GM12892 (cell line): ENCODE measurements at regions not wholly inside any gene's neighbourhood (a gene's known extent, or its start where the extent isn't known, plus 50 kb on each side); places are given as distances from the start of the nearest gene placed in this dataset.
"Not testable (repeated sequence)": the region's sequence is repeated elsewhere in the genome, so short reads cannot be mapped to it uniquely, and the experiment has no call there.

Source experiments
- DNase-seq: peaks from one replicate; pipeline ENCODE4 v3.0.0; 2011; ENCODE audit not compliant: insufficient read length
- FAIRE-seq: peaks from 2 replicates; lab custom pipeline; 2011; peaks lifted over from hg19 to GRCh38; lab: Jason Lieb, UNC
- POLR2A ChIP-seq: IDR thresholded peaks from 2 replicates; pipeline ENCODE4 v1.6.1; 2011; ENCODE audit warnings: low read depth, low read length, control low read depth
- POLR2AphosphoS5 ChIP-seq: IDR thresholded peaks from 2 replicates; pipeline ENCODE4 v1.6.1; 2011; ENCODE audit warnings: low read depth, low read length, control low read depth
- TAF1 ChIP-seq: IDR thresholded peaks from 2 replicates; pipeline ENCODE4 v1.6.1; 2011; ENCODE audit warnings: low read depth, mild to moderate bottlenecking, control low read depth, low read length, borderline replicate concordance

GRCh38 chr2:156958374-156958773 is 299.1 kb upstream of the GALNT5 start:
- DNase-seq (no peak), FAIRE-seq (no peak)
- TF ChIP-seq POLR2AphosphoS5 (no peak), TAF1 (no peak), POLR2A (no peak)

DNA sequence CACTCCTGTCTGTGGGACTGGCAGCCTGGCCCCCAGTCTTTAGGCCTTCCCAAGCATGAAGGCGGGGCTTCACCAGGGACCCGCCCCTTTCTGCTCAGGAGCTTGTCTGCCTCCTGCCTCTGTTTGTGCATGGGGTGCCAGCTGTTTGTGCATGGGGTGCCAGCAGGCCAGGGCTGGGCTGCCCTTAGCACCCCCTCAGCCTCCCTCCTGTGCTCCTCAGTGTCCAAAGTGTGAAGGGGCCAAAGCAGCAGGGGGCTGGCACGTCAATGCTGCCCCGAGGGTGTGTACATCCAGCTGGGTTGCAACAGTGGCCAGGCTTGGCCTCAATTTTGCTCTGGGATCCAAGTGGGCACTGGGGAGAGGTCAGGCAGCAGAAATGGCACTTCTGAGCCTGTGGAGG is 298.0 kb upstream of the GALNT5 start:
- TF ChIP-seq POLR2AphosphoS5 (no peak), POLR2A (no peak), TAF1 (no peak)
- FAIRE-seq (no peak), DNase-seq (no peak)

GRCh38 chr2:156982615-156983014 is 274.9 kb upstream of the GALNT5 start:
- FAIRE-seq: no peak
- TF ChIP-seq TAF1 (no peak), POLR2A (no peak), POLR2AphosphoS5 (no peak)

GRCh38 chr2:156986339-156986988 is 271.0 kb upstream of the GALNT5 start:
- DNase-seq (no peak), FAIRE-seq (no peak)
- no peak for TF ChIP-seq POLR2A
- no peak for TF ChIP-seq POLR2AphosphoS5
- TF ChIP-seq TAF1: no peak

More at GRCh38 chr2:156982615-156983014, 274.9 kb upstream of the GALNT5 start:
- no peak for DNase-seq

DNA sequence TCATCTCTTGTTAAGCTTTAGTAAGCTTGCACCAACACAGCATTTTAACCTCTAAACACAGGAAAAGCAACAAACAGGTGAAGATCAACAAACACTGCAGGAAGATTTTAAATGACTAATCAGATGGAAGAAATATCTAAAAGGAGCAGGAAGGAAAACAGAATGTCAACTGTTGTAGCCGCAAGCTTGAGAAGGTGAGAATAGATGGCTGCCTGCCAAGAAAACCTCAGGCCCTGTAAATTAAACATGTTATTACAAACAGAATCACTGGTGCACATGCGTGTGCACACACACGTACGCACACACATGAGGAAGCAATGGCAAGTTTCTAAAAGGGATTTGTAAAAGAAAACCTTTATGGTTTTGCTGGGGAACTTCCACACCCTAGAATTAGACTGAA is 257.8 kb upstream of the GALNT5 start:
- DNase-seq (no peak), FAIRE-seq (no peak)
- TF ChIP-seq POLR2A: no peak
- TF ChIP-seq TAF1: no peak
- TF ChIP-seq POLR2AphosphoS5: no peak

DNA sequence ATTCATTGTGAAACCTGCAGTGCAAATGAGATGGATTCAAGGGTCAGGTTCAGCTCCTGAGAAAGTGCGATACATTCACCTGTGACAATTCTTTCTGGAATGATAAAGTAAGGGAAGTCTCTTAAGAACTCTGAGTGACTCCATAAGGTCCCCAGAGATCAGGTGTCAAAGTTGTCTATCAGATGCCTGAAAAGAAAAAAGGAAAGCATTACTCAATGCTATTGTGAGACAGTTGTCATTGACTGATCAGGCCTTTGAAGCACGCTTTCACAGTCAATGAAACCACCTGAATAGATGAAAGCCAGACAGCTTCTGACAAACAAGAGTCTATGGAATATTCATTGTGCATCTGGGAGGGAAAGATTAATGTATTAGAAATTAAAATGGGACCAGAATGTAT is 252.7 kb upstream of the GALNT5 start:
- TF ChIP-seq POLR2A: no peak
- no peak for TF ChIP-seq POLR2AphosphoS5
- no peak for TF ChIP-seq TAF1
- no peak for DNase-seq
- FAIRE-seq: no peak

DNA sequence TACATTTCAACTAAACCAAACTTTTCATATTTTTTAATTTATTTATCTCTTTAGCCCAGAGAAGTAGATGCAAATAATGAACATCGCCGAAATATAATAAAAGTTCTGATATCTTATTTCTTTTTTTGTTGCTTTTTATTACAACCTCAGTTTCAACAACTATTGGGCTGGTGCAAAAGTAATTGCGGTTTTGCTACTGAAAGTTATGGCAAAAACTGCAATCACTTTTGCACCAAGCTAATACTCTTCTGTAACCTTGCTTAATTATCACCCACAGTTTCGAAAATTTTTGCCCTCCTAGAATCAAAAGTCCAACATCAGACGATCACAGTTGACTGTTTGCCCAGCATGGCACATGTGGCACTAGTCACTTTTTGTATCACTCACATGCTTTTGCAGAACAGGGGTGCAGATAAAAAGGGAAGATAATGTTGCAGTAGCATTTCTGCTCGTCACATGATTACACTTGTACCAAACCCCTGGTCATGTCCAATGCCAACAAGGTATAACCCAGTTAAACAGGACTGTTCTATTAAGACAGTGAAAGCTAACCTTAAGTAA is 242.4 kb upstream of the GALNT5 start:
- FAIRE-seq (no peak), DNase-seq (no peak)
- TF ChIP-seq TAF1: no peak
- no peak for TF ChIP-seq POLR2AphosphoS5
- TF ChIP-seq POLR2A: no peak

DNA sequence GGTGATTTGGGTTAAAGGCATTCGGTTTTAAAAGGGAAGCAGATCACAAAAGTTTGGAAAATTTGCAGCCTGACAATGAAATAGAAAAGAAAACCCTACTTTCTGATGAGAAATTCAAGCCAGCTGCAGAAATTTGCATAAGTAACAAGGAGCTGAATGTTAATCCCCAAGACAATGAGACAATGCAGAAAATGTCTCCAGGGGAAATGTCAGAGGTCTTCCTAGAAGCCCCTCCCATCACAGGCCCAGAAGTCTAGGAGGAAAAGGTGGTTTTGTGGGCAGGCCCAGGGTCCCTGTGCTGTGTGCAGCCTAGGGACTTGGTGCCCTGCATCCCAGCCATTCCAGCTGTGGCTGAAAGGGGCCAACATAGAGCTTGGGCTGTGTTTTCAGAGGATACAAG is 234.2 kb upstream of the GALNT5 start:
- DNase-seq, FAIRE-seq: not testable (repeated sequence)

DNA sequence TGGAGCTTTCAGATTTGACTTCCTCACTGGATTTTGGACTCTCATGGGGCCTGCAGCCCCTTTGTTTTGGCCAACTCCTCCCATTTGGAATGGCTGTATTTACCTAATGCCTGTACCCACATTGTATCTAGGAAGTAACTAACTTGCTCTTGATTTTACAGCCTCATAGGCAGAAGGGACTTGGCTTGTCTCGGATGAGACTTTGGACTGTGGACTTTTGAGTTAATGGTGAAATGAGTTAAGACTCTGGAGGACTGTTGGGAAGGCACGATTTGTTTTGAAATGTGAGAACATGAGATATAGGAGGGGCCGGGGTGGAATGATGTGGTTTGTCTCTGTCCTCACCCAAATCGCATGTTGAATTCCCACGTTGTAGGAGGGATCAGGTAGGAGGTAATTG is 233.4 kb upstream of the GALNT5 start:
- TF ChIP-seq POLR2AphosphoS5: no peak
- TF ChIP-seq POLR2A: no peak
- no peak for TF ChIP-seq TAF1
- FAIRE-seq: no peak

GRCh38 chr2:157032017-157032416 is 225.5 kb upstream of the GALNT5 start:
- TF ChIP-seq TAF1 (no peak), POLR2A (no peak), POLR2AphosphoS5 (no peak)
- FAIRE-seq (no peak), DNase-seq (no peak)

More for the DNA sequence above, 233.4 kb upstream of the GALNT5 start:
- no peak for DNase-seq

GRCh38 chr2:157036726-157037125 is 220.8 kb upstream of the GALNT5 start:
- no peak for DNase-seq
- TF ChIP-seq POLR2A (no peak), TAF1 (no peak), POLR2AphosphoS5 (no peak)
- FAIRE-seq: no peak

DNA sequence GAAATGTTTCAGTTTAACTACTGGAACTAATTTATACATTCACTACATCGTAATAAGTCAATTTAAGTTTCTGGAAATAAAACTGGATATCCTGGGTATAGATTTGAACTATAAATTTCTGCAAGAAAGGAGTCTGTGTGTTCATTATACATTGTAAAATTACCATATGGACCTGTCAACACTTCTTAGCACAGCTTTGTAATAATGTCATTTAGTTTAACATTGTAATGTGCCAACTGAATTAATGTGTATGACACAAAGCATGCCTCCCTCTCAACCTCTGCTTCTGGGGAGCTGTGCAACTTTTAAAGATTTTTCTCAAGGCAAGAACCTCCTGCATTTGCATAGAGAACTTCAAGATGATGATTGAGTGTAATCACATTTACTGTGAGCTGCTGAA is 213.7 kb upstream of the GALNT5 start:
- DNase-seq: no peak
- no peak for FAIRE-seq
- TF ChIP-seq POLR2AphosphoS5 (no peak), TAF1 (no peak), POLR2A (no peak)
